ENCODE measurements at regions not wholly inside any gene's neighbourhood (a gene's known extent, or its start where the extent isn't known, plus 50 kb on each side); places are given as distances from the start of the nearest gene placed in this dataset.

DNA sequence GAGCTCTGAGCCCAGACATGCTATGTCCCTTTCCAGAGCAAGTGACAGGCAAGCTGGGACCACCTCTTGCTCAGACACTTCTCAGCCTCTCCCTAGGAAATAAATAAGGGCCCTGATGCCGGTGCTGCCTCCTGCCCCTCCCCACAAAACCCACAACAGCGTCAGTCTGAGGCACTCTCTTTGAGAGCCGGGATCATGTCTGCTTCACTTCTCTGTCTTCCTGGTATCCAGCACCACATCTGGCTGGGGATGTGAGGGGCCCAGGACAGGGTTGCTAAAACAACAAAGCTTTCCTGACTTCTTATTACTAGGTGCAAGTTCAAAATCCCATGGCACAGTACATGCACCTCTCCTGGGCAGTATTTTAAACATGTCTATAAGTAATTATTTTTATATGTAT is 103.9 kb upstream of the GLI2 start:
- TF ChIP-seq, protein P1, sequence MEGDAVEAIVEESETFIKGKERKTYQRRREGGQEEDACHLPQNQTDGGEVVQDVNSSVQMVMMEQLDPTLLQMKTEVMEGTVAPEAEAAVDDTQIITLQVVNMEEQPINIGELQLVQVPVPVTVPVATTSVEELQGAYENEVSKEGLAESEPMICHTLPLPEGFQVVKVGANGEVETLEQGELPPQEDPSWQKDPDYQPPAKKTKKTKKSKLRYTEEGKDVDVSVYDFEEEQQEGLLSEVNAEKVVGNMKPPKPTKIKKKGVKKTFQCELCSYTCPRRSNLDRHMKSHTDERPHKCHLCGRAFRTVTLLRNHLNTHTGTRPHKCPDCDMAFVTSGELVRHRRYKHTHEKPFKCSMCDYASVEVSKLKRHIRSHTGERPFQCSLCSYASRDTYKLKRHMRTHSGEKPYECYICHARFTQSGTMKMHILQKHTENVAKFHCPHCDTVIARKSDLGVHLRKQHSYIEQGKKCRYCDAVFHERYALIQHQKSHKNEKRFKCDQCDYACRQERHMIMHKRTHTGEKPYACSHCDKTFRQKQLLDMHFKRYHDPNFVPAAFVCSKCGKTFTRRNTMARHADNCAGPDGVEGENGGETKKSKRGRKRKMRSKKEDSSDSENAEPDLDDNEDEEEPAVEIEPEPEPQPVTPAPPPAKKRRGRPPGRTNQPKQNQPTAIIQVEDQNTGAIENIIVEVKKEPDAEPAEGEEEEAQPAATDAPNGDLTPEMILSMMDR (conservative IDR thresholded peaks at IDR 0.05; ENCODE audit: low read depth, low read length) = no peak
- TF ChIP-seq EZH2phosphoT487 (IDR thresholded peaks at IDR 0.05; ENCODE audit: borderline replicate concordance, low read length) = no peak
- TF ChIP-seq EZH2 (IDR thresholded peaks at IDR 0.05; ENCODE audit: low read length, unreplicated experiment) = no peak

Data from PC-3 (cell line).